ENCODE measurements at regions not wholly inside any gene's neighbourhood (a gene's known extent, or its start where the extent isn't known, plus 50 kb on each side); places are given as distances from the start of the nearest gene placed in this dataset.

GRCh38 chr11:29343465-29344333, 673.1 kb downstream of the KCNA4 start:
- Histone ChIP-seq H3K79me2 (ENCODE audit: insufficient read depth, low read length) (no peaks in the 10 kb centered on the region), H2AFZ (ENCODE audit: low read length) (peak overlapping the region; percentile 59), H3K36me3 (ENCODE audit: insufficient read depth, low read length) (no peaks in the 10 kb centered on the region), H3K9me3 (ENCODE audit: insufficient read depth, low read depth, low read length) (no peaks in the 10 kb centered on the region), H3K4me1 (ENCODE audit: insufficient read depth, low read length, poor library complexity, severe bottlenecking) (no peaks in the 10 kb centered on the region), H3K4me3 (ENCODE audit: low read length, poor library complexity, severe bottlenecking) (no peak overlapping the region), H3K4me2 (ENCODE audit: low read depth, low read length, poor library complexity, severe bottlenecking) (peak overlapping the region; percentile 45), H3K9me2 (replicated peaks; ENCODE audit: low read depth, low read length) (no peaks in the 10 kb centered on the region), H4K20me1 (ENCODE audit: insufficient read depth, low read length, poor library complexity, severe bottlenecking) (no peaks in the 10 kb centered on the region), H3K9ac (ENCODE audit: low read depth, low read length, poor library complexity, severe bottlenecking) (no peak overlapping the region), H3K27me3 (ENCODE audit: insufficient read depth, low read length, poor library complexity, severe bottlenecking) (no peaks in the 10 kb centered on the region), H3F3A (ENCODE audit: low read depth) (no peaks in the 10 kb centered on the region)
- no peak for TF ChIP-seq EZH2phosphoT487 (IDR thresholded peaks at IDR 0.05; ENCODE audit: borderline replicate concordance)
- TF ChIP-seq CTCF (conservative IDR thresholded peaks at IDR 0.05; ENCODE audit: low read length), result peak; percentile 98

GRCh38 chr11:29336727-29337575, 679.9 kb downstream of the KCNA4 start:
- Histone ChIP-seq H3K9me3 (ENCODE audit: insufficient read depth, low read depth, low read length) (no peaks in the 10 kb centered on the region), H3K79me2 (ENCODE audit: insufficient read depth, low read length) (no peaks in the 10 kb centered on the region), H3K9me2 (replicated peaks; ENCODE audit: low read depth, low read length) (no peaks in the 10 kb centered on the region), H3F3A (ENCODE audit: low read depth) (no peaks in the 10 kb centered on the region), H4K20me1 (ENCODE audit: insufficient read depth, low read length, poor library complexity, severe bottlenecking) (no peaks in the 10 kb centered on the region), H2AFZ (ENCODE audit: low read length) (no peak overlapping the region), H3K36me3 (ENCODE audit: insufficient read depth, low read length) (no peaks in the 10 kb centered on the region), H3K9ac (ENCODE audit: low read depth, low read length, poor library complexity, severe bottlenecking) (no peak overlapping the region), H3K4me2 (ENCODE audit: low read depth, low read length, poor library complexity, severe bottlenecking) (no peak overlapping the region), H3K4me3 (ENCODE audit: low read length, poor library complexity, severe bottlenecking) (no peak overlapping the region), H3K4me1 (ENCODE audit: insufficient read depth, low read length, poor library complexity, severe bottlenecking) (no peaks in the 10 kb centered on the region), H3K27me3 (ENCODE audit: insufficient read depth, low read length, poor library complexity, severe bottlenecking) (no peaks in the 10 kb centered on the region)
- TF ChIP-seq CTCF (conservative IDR thresholded peaks at IDR 0.05; ENCODE audit: low read length) (no peak), EZH2phosphoT487 (IDR thresholded peaks at IDR 0.05; ENCODE audit: borderline replicate concordance) (no peak)

- Histone ChIP-seq H4K20me1 (ENCODE audit: insufficient read depth, low read length, poor library complexity, severe bottlenecking) (no peaks in the 10 kb centered on the region), H3K9ac (ENCODE audit: low read depth, low read length, poor library complexity, severe bottlenecking) (no peak overlapping the region), H3K4me2 (ENCODE audit: low read depth, low read length, poor library complexity, severe bottlenecking) (no peak overlapping the region), H3K79me2 (ENCODE audit: insufficient read depth, low read length) (no peaks in the 10 kb centered on the region), H3K4me3 (ENCODE audit: low read length, poor library complexity, severe bottlenecking) (no peak overlapping the region), H3K36me3 (ENCODE audit: insufficient read depth, low read length) (no peaks in the 10 kb centered on the region), H3K9me2 (replicated peaks; ENCODE audit: low read depth, low read length) (no peaks in the 10 kb centered on the region), H3F3A (ENCODE audit: low read depth) (no peaks in the 10 kb centered on the region), H2AFZ (ENCODE audit: low read length) (no peak overlapping the region), H3K4me1 (ENCODE audit: insufficient read depth, low read length, poor library complexity, severe bottlenecking) (no peaks in the 10 kb centered on the region), H3K9me3 (ENCODE audit: insufficient read depth, low read depth, low read length) (no peaks in the 10 kb centered on the region), H3K27me3 (ENCODE audit: insufficient read depth, low read length, poor library complexity, severe bottlenecking) (no peaks in the 10 kb centered on the region)
- TF ChIP-seq EZH2phosphoT487 (IDR thresholded peaks at IDR 0.05; ENCODE audit: borderline replicate concordance) (no peak), CTCF (conservative IDR thresholded peaks at IDR 0.05; ENCODE audit: low read length) (no peak)
Observed at GRCh38 chr11:29334776-29335130, 682.1 kb downstream of the KCNA4 start.

Measured in Loucy (cell line).